A549 (cell line): ENCODE measurements at regions not wholly inside any gene's neighbourhood (a gene's known extent, or its start where the extent isn't known, plus 50 kb on each side); places are given as distances from the start of the nearest gene placed in this dataset.

Source experiments
- ATAC-seq, 2 experiments: fragments of 200-7000 bp in 1 of 2; fragments of >200 bp in 1 of 2; cut with Nextera tagmentation in 1 of 2; cut with Tn5 transposase in 1 of 2; 3 replicates each; pipeline versions ENCODE4 v1.8.0 to v1.9.1; 2018 to 2020; ENCODE audit warnings: mild to moderate bottlenecking in 1 of 2, moderate library complexity in 1 of 2
- CTCF ChIA-PET: fragments of 300-600 bp; sonication (Branson Sonifier 250); formaldehyde crosslinking; extraction: SDS; loops from one replicate; lab custom pipeline; 2021; ENCODE audit warnings: antibody characterized with exemption, inconsistent platforms; lab: Yijun Ruan, JAX
- POLR2A ChIA-PET: fragments of 350-600 bp; formaldehyde crosslinking; extraction: SDS; loops from one replicate; lab custom pipeline; 2021; ENCODE audit warnings: antibody characterized with exemption, inconsistent platforms; lab: Yijun Ruan, JAX
- DNase-seq, 2 experiments: peaks; one replicate each; pipeline versions ENCODE4 v3.0.0 to v3.0.0-alpha.2; 2011 to 2016; ENCODE audit warnings: low read depth in 1 of 2, low spot score in 1 of 2
- FAIRE-seq: peaks from 2 replicates; lab custom pipeline; 2011; peaks lifted over from hg19 to GRCh38; lab: Jason Lieb, UNC
- H3K27ac ChIP-seq, 2 experiments: fragments of >200 bp; sonication (Bioruptor Twin); formaldehyde crosslinking; 3 replicates each; pipeline ENCODE4 v1.5.1; 2016 to 2017
- H3K4me1 ChIP-seq: fragments of >200 bp; sonication (Bioruptor Twin); formaldehyde crosslinking; 3 replicates; pipeline ENCODE4 v1.6.1; 2016
- H3K4me2 ChIP-seq: fragments of >200 bp; sonication (Bioruptor Twin); formaldehyde crosslinking; 3 replicates; pipeline ENCODE4 v1.6.1; 2016
- H3K4me3 ChIP-seq: fragments of >200 bp; sonication (Bioruptor Twin); formaldehyde crosslinking; 3 replicates; pipeline ENCODE4 v1.5.1; 2016
- H3K9me3 ChIP-seq: fragments of >200 bp; sonication (Bioruptor Twin); formaldehyde crosslinking; 3 replicates; pipeline ENCODE4 v1.6.1; 2016
- BHLHE40 ChIP-seq: IDR thresholded peaks from 2 replicates; pipeline ENCODE4 v1.6.1; 2012; ENCODE audit warnings: low read depth, low read length, inconsistent platforms
- CEBPB ChIP-seq, 2 experiments: fragments of >200 bp in 1 of 2; sonication (Bioruptor Twin) in 1 of 2; formaldehyde crosslinking in 1 of 2; IDR thresholded peaks; 2 replicates each; pipeline ENCODE4 v1.6.1; 2012 to 2016
- CHD4 ChIP-seq: fragments of 200-600 bp; sonication (generic); IDR thresholded peaks from 2 replicates; pipeline ENCODE4 v1.6.1; 2016; ENCODE audit warnings: antibody characterized with exemption, mild to moderate bottlenecking, borderline replicate concordance
- ESRRA ChIP-seq: fragments of 150-350 bp; IDR thresholded peaks from 2 replicates; pipeline ENCODE4 v1.6.1; 2014; ENCODE audit warnings: mild to moderate bottlenecking, low read length, borderline replicate concordance
- GATA3 ChIP-seq: IDR thresholded peaks from 2 replicates; pipeline ENCODE4 v1.6.1; 2012; ENCODE audit warnings: borderline replicate concordance
- HDAC2 ChIP-seq: fragments of 200-600 bp; sonication (generic); IDR thresholded peaks from 2 replicates; pipeline ENCODE4 v1.6.1; 2016
- HOXB5 ChIP-seq: fragments of 250-450 bp; sonication (Bioruptor Pico); IDR thresholded peaks from 2 replicates; pipeline ENCODE4 v1.5.0; 2020; ENCODE audit warnings: mild to moderate bottlenecking, moderate library complexity
- JUN ChIP-seq, 2 experiments: fragments of >200 bp; sonication (Bioruptor Twin); formaldehyde crosslinking; IDR thresholded peaks; 2 replicates in 1 of 2; 3 replicates in 1 of 2; pipeline ENCODE4 v1.6.1; 2016 to 2017
- JUNB ChIP-seq: fragments of >200 bp; sonication (Bioruptor Twin); formaldehyde crosslinking; IDR thresholded peaks from 2 replicates; pipeline ENCODE4 v1.6.1; 2016
- KDM1A ChIP-seq: fragments of 200-600 bp; sonication (generic); IDR thresholded peaks from 2 replicates; pipeline ENCODE4 v1.6.1; 2016; ENCODE audit warnings: low read depth, mild to moderate bottlenecking
- KDM5A ChIP-seq: fragments of 200-600 bp; sonication (generic); IDR thresholded peaks from 2 replicates; pipeline ENCODE4 v1.6.1; 2016; ENCODE audit warnings: antibody characterized with exemption, mild to moderate bottlenecking
- NFE2L2 ChIP-seq: fragments of 150-350 bp; conservative IDR thresholded peaks from 2 replicates; pipeline ENCODE4 v1.6.1; 2014; ENCODE audit warnings: low read length
- NPAS2 ChIP-seq: fragments of 250-450 bp; sonication (Bioruptor Pico); IDR thresholded peaks from 2 replicates; pipeline ENCODE4 v1.8.0; 2022; ENCODE audit warnings: mild to moderate bottlenecking, moderate library complexity, borderline replicate concordance
- POLR2AphosphoS2 ChIP-seq: conservative IDR thresholded peaks from 2 replicates; pipeline ENCODE4 v1.6.1; 2012; ENCODE audit warnings: low read length, improper control_type of control experiment, inconsistent platforms
- RARB ChIP-seq: fragments of 250-450 bp; sonication (Bioruptor Pico); IDR thresholded peaks from 2 replicates; pipeline ENCODE4 v1.8.0; 2021; ENCODE audit warnings: mild to moderate bottlenecking, moderate library complexity
- RNF2 ChIP-seq: fragments of 200-600 bp; sonication (generic); IDR thresholded peaks from 2 replicates; pipeline ENCODE4 v1.6.1; 2016; ENCODE audit warnings: low read depth, mild to moderate bottlenecking, antibody characterized with exemption, moderate library complexity, borderline replicate concordance
- TP53 ChIP-seq: fragments of 250-450 bp; sonication (Bioruptor Pico); IDR thresholded peaks from 2 replicates; pipeline ENCODE4 v1.5.0; 2021; ENCODE audit warnings: mild to moderate bottlenecking, moderate library complexity
- ZC3H11A ChIP-seq: fragments of 450-650 bp; IDR thresholded peaks from 2 replicates; pipeline ENCODE4 v1.6.1; 2014; ENCODE audit warnings: antibody characterized with exemption, mild to moderate bottlenecking
- ZSCAN20 ChIP-seq: fragments of 250-450 bp; sonication (Bioruptor Pico); IDR thresholded peaks from 2 replicates; pipeline ENCODE4 v1.8.0; 2022; ENCODE audit warnings: mild to moderate bottlenecking, moderate library complexity
- WGBS: methylation state at CpG from one replicate; pipeline ENCODE4 v1.1.6; 2017; ENCODE audit errors: missing lambda C conversion rate; 5-methylcytosine and 5-hydroxymethylcytosine counted together
- TF ChIP-seq, protein P1 (sequence below): fragments of 150-350 bp; IDR thresholded peaks from 2 replicates; pipeline ENCODE4 v1.6.1; 2014; ENCODE audit warnings: low read depth, mild to moderate bottlenecking, low read length
- TF ChIP-seq, protein P2 (sequence below): fragments of 200-600 bp; sonication (generic); IDR thresholded peaks from 2 replicates; pipeline ENCODE4 v1.6.1; 2016; ENCODE audit warnings: antibody characterized with exemption, mild to moderate bottlenecking, moderate library complexity
- TF ChIP-seq, protein P3 (sequence below): IDR thresholded peaks from 2 replicates; pipeline ENCODE4 v1.6.1; 2012
- TF ChIP-seq, protein P4 (sequence below): fragments of 250-450 bp; sonication (Bioruptor Pico); IDR thresholded peaks from 2 replicates; pipeline ENCODE4 v1.5.0; 2020; ENCODE audit warnings: low read depth, mild to moderate bottlenecking, moderate library complexity
- TF ChIP-seq, protein P5 (sequence below): IDR thresholded peaks from 2 replicates; pipeline ENCODE4 v1.6.1; 2012
- TF ChIP-seq, protein P6 (sequence below): fragments of >200 bp; sonication (Bioruptor Twin); formaldehyde crosslinking; IDR thresholded peaks from 3 replicates; pipeline ENCODE4 v1.6.1; 2016
- TF ChIP-seq, protein P7 (sequence below): IDR thresholded peaks from 2 replicates; pipeline ENCODE4 v1.6.1; 2012; ENCODE audit warnings: low read depth, borderline replicate concordance

DNA sequence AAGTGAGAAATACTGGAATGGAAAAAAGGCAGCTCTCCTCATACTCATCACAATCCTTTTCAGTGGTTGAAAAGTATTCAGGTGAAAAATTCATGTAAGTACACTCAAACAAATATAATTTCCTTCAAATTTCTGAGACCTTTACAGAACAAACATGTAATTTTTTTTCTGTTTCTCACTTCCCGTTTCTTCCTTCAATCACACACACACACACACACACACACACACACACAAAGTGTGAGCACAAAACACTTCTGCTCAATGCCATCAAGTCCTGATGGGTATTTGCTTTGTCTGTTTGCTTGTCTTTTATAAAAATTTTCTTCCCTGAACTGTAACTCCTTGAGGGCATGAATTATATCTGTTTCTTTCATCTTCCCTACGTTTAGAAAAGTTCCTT, 110.6 kb downstream of the LIG4 start (continued):
- no peak for TF ChIP-seq POLR2AphosphoS2
- TF ChIP-seq, protein P1, sequence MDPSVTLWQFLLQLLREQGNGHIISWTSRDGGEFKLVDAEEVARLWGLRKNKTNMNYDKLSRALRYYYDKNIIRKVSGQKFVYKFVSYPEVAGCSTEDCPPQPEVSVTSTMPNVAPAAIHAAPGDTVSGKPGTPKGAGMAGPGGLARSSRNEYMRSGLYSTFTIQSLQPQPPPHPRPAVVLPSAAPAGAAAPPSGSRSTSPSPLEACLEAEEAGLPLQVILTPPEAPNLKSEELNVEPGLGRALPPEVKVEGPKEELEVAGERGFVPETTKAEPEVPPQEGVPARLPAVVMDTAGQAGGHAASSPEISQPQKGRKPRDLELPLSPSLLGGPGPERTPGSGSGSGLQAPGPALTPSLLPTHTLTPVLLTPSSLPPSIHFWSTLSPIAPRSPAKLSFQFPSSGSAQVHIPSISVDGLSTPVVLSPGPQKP: no peak
- no peak for TF ChIP-seq RARB
- no peak for TF ChIP-seq ESRRA

DNA sequence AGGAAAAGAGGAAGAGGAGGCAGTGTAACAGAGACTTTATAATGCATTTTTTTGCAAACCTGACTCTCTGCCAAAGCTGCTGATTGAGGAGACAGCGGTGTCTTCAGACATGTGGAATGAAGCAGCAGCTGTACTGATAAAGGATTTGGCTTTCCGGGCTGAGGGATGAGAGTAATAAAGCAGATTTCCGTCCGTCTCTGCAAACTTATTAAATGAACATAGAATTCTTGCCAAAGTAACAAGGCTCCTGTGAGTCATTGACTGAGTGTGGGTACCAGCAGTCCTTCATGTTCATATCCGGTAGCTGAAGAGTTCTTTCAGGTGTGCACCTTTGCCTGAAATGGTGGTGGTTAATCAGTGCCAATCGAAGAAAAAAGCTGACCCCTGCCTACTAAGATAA, 112.6 kb downstream of the LIG4 start:
- ATAC-seq: no peak
- H3K9me3 ChIP-seq: no peaks in the 10 kb centered on the region
- ChIA-PET CTCF (interaction anchor here (1.0 kb wide), 1 partner anchor 52 kb away, joined by 3 read pairs; no protein-coding TSS in a partner anchor), POLR2A (no interaction called here)
- DNase-seq: no peak
- TF ChIP-seq POLR2AphosphoS2 (no peak), TP53 (CRISPR knock-in tag) (no peak), NPAS2 (CRISPR knock-in tag) (no peak), JUNB (no peak), KDM1A (no peak), GATA3 (no peak), KDM5A (no peak), ZSCAN20 (no peak), CHD4 (no peak), HDAC2 (no peak), ZC3H11A (no peak), CEBPB (IDR thresholded peaks at IDR 0.05) (no peak)
- TF ChIP-seq, protein P2, sequence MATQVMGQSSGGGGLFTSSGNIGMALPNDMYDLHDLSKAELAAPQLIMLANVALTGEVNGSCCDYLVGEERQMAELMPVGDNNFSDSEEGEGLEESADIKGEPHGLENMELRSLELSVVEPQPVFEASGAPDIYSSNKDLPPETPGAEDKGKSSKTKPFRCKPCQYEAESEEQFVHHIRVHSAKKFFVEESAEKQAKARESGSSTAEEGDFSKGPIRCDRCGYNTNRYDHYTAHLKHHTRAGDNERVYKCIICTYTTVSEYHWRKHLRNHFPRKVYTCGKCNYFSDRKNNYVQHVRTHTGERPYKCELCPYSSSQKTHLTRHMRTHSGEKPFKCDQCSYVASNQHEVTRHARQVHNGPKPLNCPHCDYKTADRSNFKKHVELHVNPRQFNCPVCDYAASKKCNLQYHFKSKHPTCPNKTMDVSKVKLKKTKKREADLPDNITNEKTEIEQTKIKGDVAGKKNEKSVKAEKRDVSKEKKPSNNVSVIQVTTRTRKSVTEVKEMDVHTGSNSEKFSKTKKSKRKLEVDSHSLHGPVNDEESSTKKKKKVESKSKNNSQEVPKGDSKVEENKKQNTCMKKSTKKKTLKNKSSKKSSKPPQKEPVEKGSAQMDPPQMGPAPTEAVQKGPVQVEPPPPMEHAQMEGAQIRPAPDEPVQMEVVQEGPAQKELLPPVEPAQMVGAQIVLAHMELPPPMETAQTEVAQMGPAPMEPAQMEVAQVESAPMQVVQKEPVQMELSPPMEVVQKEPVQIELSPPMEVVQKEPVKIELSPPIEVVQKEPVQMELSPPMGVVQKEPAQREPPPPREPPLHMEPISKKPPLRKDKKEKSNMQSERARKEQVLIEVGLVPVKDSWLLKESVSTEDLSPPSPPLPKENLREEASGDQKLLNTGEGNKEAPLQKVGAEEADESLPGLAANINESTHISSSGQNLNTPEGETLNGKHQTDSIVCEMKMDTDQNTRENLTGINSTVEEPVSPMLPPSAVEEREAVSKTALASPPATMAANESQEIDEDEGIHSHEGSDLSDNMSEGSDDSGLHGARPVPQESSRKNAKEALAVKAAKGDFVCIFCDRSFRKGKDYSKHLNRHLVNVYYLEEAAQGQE: no peak
- TF ChIP-seq, protein P3, sequence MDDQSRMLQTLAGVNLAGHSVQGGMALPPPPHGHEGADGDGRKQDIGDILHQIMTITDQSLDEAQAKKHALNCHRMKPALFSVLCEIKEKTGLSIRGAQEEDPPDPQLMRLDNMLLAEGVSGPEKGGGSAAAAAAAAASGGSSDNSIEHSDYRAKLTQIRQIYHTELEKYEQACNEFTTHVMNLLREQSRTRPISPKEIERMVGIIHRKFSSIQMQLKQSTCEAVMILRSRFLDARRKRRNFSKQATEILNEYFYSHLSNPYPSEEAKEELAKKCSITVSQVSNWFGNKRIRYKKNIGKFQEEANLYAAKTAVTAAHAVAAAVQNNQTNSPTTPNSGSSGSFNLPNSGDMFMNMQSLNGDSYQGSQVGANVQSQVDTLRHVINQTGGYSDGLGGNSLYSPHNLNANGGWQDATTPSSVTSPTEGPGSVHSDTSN: no peak
- TF ChIP-seq, protein P4, sequence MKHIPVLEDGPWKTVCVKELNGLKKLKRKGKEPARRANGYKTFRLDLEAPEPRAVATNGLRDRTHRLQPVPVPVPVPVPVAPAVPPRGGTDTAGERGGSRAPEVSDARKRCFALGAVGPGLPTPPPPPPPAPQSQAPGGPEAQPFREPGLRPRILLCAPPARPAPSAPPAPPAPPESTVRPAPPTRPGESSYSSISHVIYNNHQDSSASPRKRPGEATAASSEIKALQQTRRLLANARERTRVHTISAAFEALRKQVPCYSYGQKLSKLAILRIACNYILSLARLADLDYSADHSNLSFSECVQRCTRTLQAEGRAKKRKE (CRISPR knock-in tag): no peak
- H3K4me1 ChIP-seq: no peaks in the 10 kb centered on the region
- no peak overlapping the region for H3K27ac ChIP-seq
- no peak overlapping the region for H3K4me3 ChIP-seq
- no peak for FAIRE-seq
- WGBS: 25% methylated on average over 6 of the region's 6 CpGs
- H3K4me2 ChIP-seq: no peak overlapping the region

DNA sequence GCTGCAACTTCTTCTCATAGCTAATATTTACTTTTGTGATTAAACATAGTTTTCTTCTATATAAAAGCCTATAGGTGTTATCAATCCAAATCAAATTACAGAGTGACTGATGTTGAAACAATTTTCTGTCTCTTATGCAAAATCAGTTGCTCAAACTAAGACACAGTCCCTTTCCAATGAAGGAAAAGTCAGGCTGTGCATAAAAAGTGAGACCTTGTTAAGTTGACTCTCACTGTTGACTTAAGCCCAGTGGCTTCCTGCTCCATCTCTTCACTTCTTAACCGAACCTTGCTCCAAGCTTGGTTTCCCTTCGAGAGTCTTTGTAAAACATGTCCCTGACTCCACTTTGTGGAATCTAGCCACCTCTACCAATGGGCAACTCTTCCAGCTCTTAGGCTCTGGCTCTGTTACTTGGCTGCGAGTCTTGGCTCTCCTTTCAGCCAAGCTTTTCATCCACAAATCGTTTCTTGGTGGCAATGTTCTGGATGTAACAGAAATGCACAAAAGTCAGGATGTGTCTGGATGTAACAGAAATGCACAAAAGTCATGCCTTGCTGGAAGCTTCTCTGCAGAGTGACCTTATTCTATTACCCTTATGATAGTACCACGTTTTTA, 118.9 kb downstream of the LIG4 start:
- CTCF ChIA-PET: no interaction called here
- H3K9me3 ChIP-seq: no peaks in the 10 kb centered on the region
- DNase-seq (no peak), ATAC-seq (no peak), FAIRE-seq (no peak)
- no peak overlapping the region for H3K27ac ChIP-seq
- no peaks in the 10 kb centered on the region for H3K4me1 ChIP-seq
- no peak overlapping the region for H3K4me2 ChIP-seq
- no peak overlapping the region for H3K4me3 ChIP-seq
- POLR2A ChIA-PET: no interaction called here
- WGBS: 0% methylated on average over 5 of the region's 5 CpGs
- TF ChIP-seq POLR2AphosphoS2 (no peak), NFE2L2 (no peak), BHLHE40 (no peak), NPAS2 (CRISPR knock-in tag) (no peak), RNF2 (no peak), HOXB5 (CRISPR knock-in tag) (no peak), JUN (IDR thresholded peaks at IDR 0.05) (no peak)
- TF ChIP-seq, protein P5, sequence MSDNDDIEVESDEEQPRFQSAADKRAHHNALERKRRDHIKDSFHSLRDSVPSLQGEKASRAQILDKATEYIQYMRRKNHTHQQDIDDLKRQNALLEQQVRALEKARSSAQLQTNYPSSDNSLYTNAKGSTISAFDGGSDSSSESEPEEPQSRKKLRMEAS: no peak
- TF ChIP-seq, protein P4 (CRISPR knock-in tag): no peak
- TF ChIP-seq, protein P6, sequence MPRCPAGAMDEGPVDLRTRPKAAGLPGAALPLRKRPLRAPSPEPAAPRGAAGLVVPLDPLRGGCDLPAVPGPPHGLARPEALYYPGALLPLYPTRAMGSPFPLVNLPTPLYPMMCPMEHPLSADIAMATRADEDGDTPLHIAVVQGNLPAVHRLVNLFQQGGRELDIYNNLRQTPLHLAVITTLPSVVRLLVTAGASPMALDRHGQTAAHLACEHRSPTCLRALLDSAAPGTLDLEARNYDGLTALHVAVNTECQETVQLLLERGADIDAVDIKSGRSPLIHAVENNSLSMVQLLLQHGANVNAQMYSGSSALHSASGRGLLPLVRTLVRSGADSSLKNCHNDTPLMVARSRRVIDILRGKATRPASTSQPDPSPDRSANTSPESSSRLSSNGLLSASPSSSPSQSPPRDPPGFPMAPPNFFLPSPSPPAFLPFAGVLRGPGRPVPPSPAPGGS: no peak
- TF ChIP-seq, protein P7, sequence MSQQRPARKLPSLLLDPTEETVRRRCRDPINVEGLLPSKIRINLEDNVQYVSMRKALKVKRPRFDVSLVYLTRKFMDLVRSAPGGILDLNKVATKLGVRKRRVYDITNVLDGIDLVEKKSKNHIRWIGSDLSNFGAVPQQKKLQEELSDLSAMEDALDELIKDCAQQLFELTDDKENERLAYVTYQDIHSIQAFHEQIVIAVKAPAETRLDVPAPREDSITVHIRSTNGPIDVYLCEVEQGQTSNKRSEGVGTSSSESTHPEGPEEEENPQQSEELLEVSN: no peak
